ENCODE measurements at regions not wholly inside any gene's neighbourhood (a gene's known extent, or its start where the extent isn't known, plus 50 kb on each side); places are given as distances from the start of the nearest gene placed in this dataset.

DNA sequence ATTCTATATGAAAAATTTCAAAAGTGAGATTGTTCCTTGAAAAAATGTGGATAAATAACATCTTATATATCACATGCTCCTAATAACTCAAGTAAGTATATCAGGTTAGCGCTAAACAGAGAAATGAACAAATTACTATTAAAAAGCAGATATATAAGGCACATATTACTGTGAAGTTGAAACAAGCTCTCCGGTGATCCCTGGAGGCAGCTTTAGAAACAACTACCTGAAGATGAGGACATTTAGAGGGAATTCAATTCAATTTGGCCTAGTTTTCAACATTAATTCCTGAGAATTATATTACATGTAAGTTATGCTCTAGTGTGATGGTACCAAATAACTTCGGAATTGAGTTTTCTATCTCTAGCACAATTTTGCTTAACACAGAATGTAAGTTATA is 1373.6 kb upstream of the SPRY2 start:
- peaks cover 2% of the 10 kb centered on the region for H3K9me3 ChIP-seq (replicated peaks; ENCODE audit: control insufficient read depth, insufficient read depth, low read length)
- dilution Hi-C loops (cut with MboI; ENCODE audit: extremely low pct_ligation_motif_present, low sequenced_read_pairs) = no loop called here
- no peak overlapping the region for H3K4me3 ChIP-seq (replicated peaks in 1 of 3; ENCODE audit: insufficient read depth in 1 of 3, low read depth in 1 of 3, low read length in 3 of 3)
- H3K27me3 ChIP-seq (ENCODE audit: control insufficient read depth in 2 of 2, insufficient read depth in 2 of 2, low read length in 2 of 2) = no peaks in the 10 kb centered on the region
- ChIA-PET CTCF (no interaction called here), POLR2A (no interaction called here)
- H3K79me2 ChIP-seq (ENCODE audit: control insufficient read depth, insufficient read depth, low read length) = no peaks in the 10 kb centered on the region
- intact Hi-C loops (cut with micrococcal nuclease) = no loop called here
- no peaks in the 10 kb centered on the region for H3K9me1 ChIP-seq (replicated peaks; ENCODE audit: control insufficient read depth, extremely low read depth, insufficient read depth, low read length)
- H3K36me3 ChIP-seq (ENCODE audit: control insufficient read depth in 2 of 2, extremely low read depth in 1 of 2, insufficient read depth in 2 of 2, low read length in 2 of 2) = no peaks in the 10 kb centered on the region
- H3K4me2 ChIP-seq (ENCODE audit: insufficient read depth, low read length) = no peak overlapping the region
- H3K4me1 ChIP-seq (ENCODE audit: control insufficient read depth, extremely low read depth, insufficient read depth, low read length) = no peaks in the 10 kb centered on the region
- no peaks in the 10 kb centered on the region for H4K20me1 ChIP-seq (replicated peaks; ENCODE audit: control insufficient read depth, extremely low read depth, insufficient read depth, low read length)
- BruUV-seq (replicated peaks) = no TSS peak
- H2AFZ ChIP-seq (ENCODE audit: low read depth, low read length) = no peak overlapping the region
- no peak for TF ChIP-seq POLR2A (IDR thresholded peaks at IDR 0.05; ENCODE audit: low read depth, low read length)
- no peak for TF ChIP-seq GATA2 (IDR thresholded peaks at IDR 0.05; ENCODE audit: insufficient read depth, insufficient read length, low read depth, low read length)
- TF ChIP-seq CTCF (IDR thresholded peaks at IDR 0.05; ENCODE audit: extremely low read depth in 1 of 2, insufficient read depth in 1 of 2, low read depth in 1 of 2, low read length in 2 of 2) = no peak
- no peak for TF ChIP-seq EZH2 (IDR thresholded peaks at IDR 0.05; ENCODE audit: borderline replicate concordance, low read depth, low read length, severe bottlenecking)
- TF ChIP-seq POLR2AphosphoS5 (IDR thresholded peaks at IDR 0.05; ENCODE audit: insufficient read depth, low read depth, low read length) = no peak
- no peak for TF ChIP-seq MYC (IDR thresholded peaks at IDR 0.05; ENCODE audit: low read depth, low read length)
- TF ChIP-seq FOS (IDR thresholded peaks at IDR 0.05; ENCODE audit: borderline replicate concordance, insufficient read depth, low read length) = no peak
- no peak for TF ChIP-seq MAX (IDR thresholded peaks at IDR 0.05; ENCODE audit: insufficient read depth, insufficient read length)
- no peak for TF ChIP-seq JUN (IDR thresholded peaks at IDR 0.05; ENCODE audit: borderline replicate concordance, insufficient read depth, insufficient read length, low read depth)
- H3K27ac ChIP-seq (ENCODE audit: insufficient read depth, low read depth, low read length) = no peak overlapping the region
- no peak for DNase-seq (ENCODE audit: low read depth, low spot score)
- FAIRE-seq = no peak
- H3K9ac ChIP-seq (replicated peaks; ENCODE audit: extremely low read depth, insufficient read depth, low read length) = no peak overlapping the region

Measured in endothelial cell of umbilical vein (primary cell).